HepG2 (cell line): ENCODE measurements at regions not wholly inside any gene's neighbourhood (a gene's known extent, or its start where the extent isn't known, plus 50 kb on each side); places are given as distances from the start of the nearest gene placed in this dataset.

ENCODE experiments used
- ATAC-seq: fragments of 200-7000 bp; cut with Tn5 transposase; 3 replicates; pipeline ENCODE4 v1.9.1; 2020; ENCODE audit warnings: mild to moderate bottlenecking, moderate library complexity
- BruUV-seq: library from RNA; stranded (reverse); fragments of 400-500 nt; replicated peaks from 2 replicates; lab custom pipeline; 2021; lab: Mats Ljungman, UMichigan
- CTCF ChIA-PET: fragments of 300-600 bp; formaldehyde crosslinking; extraction: SDS; loops from one replicate; lab custom pipeline; 2021; ENCODE audit warnings: low total read pairs, inconsistent platforms, low intra/inter-chr PET ratio; lab: Yijun Ruan, JAX
- POLR2A ChIA-PET: fragments of 350-600 bp; sonication (Branson Sonifier 250); formaldehyde crosslinking; loops from one replicate; lab custom pipeline; 2020; ENCODE audit warnings: antibody characterized with exemption, inconsistent platforms; lab: Yijun Ruan, JAX
- DNase-seq: peaks from one replicate; pipeline ENCODE4 v3.0.0-alpha.2; 2015; ENCODE audit warnings: low spot score
- FAIRE-seq: peaks from 3 replicates; lab custom pipeline; 2011; peaks lifted over from hg19 to GRCh38; lab: Jason Lieb, UNC
- H2AFZ ChIP-seq: one replicate; pipeline ENCODE4 v1.6.1; 2011; ENCODE audit warnings: low read length, inconsistent platforms
- H3K27ac ChIP-seq: fragments of 300-600 bp; 3 replicates; pipeline ENCODE4 v1.8.0; 2011; ENCODE audit warnings: mixed run types, mild to moderate bottlenecking, mixed read lengths, low read length, inconsistent platforms; ENCODE audit not compliant: insufficient read depth; ENCODE audit errors: extremely low read length
- H3K27me3 ChIP-seq, 2 experiments: fragments of 200-600 bp in 1 of 2; 2 replicates in 1 of 2; 3 replicates in 1 of 2; pipeline versions ENCODE4 v1.6.0 to v1.8.0; 2011; ENCODE audit warnings: low read length in 2 of 2, mild to moderate bottlenecking in 2 of 2, moderate library complexity in 2 of 2, inconsistent platforms in 1 of 2; ENCODE audit not compliant: insufficient read depth in 2 of 2, control insufficient read depth in 1 of 2
- H3K36me3 ChIP-seq, 2 experiments: fragments of 200-600 bp in 1 of 2; replicated peaks in 1 of 2; 2 replicates in 1 of 2; 3 replicates in 1 of 2; pipeline versions ENCODE4 v1.5.1 to v1.8.0; 2011; ENCODE audit warnings: low read length in 2 of 2, inconsistent platforms in 1 of 2; ENCODE audit not compliant: insufficient read depth in 2 of 2, control insufficient read depth in 1 of 2
- H3K4me1 ChIP-seq: 2 replicates; pipeline ENCODE4 v1.5.1; 2012; ENCODE audit warnings: low read length, inconsistent platforms; ENCODE audit not compliant: insufficient read depth
- H3K4me2 ChIP-seq: 2 replicates; pipeline ENCODE4 v1.6.0; 2011; ENCODE audit warnings: low read depth, low read length, inconsistent platforms
- H3K4me3 ChIP-seq, 3 experiments: fragments of 200-600 bp in 1 of 3; sonication (generic), shearing (Covaris generic) in 1 of 3; replicated peaks in 1 of 3; 2 replicates each; pipeline ENCODE4 v1.5.1; 2011 to 2016; ENCODE audit warnings: low read length in 3 of 3, inconsistent platforms in 2 of 3, low read depth in 2 of 3, mild to moderate bottlenecking in 2 of 3, control low read depth in 1 of 3, mixed read lengths in 1 of 3; ENCODE audit not compliant: insufficient read depth in 1 of 3
- H3K79me2 ChIP-seq: one replicate; pipeline ENCODE4 v1.6.1; 2011; ENCODE audit warnings: low read length, inconsistent platforms; ENCODE audit not compliant: insufficient read depth
- H3K9ac ChIP-seq: 2 replicates; pipeline ENCODE4 v1.6.0; 2011; ENCODE audit warnings: mild to moderate bottlenecking, low read depth, low read length, inconsistent platforms; ENCODE audit not compliant: insufficient read depth
- H3K9me3 ChIP-seq: 2 replicates; pipeline ENCODE4 v1.5.1; 2012; ENCODE audit warnings: mild to moderate bottlenecking, low read length
- H4K20me1 ChIP-seq: 2 replicates; pipeline ENCODE4 v1.6.0; 2011; ENCODE audit warnings: inconsistent platforms, mild to moderate bottlenecking, low read length, moderate library complexity; ENCODE audit not compliant: insufficient read depth
- BHLHE40 ChIP-seq: IDR thresholded peaks from 2 replicates; pipeline ENCODE4 v1.6.1; 2011; ENCODE audit warnings: low read length, improper control_type of control experiment
- EZH2 ChIP-seq: conservative IDR thresholded peaks from 2 replicates; pipeline ENCODE4 v1.6.1; 2012; ENCODE audit warnings: mild to moderate bottlenecking, low read depth, low read length, moderate library complexity
- HMGA1 ChIP-seq: sonication (generic); formaldehyde crosslinking; conservative IDR thresholded peaks from 2 replicates; pipeline ENCODE4 v1.4.0; 2020; ENCODE audit warnings: missing genetic modification reagents
- MXD4 ChIP-seq: IDR thresholded peaks from 2 replicates; pipeline ENCODE4 v1.6.1; 2016; ENCODE audit warnings: mild to moderate bottlenecking, missing biosample characterization, missing genetic modification reagents
- TBP ChIP-seq: sonication (generic); formaldehyde crosslinking; IDR thresholded peaks from 2 replicates; pipeline ENCODE4 v1.5.0; 2020; ENCODE audit warnings: missing genetic modification reagents
- ZFX ChIP-seq: sonication (generic); formaldehyde crosslinking; IDR thresholded peaks from 2 replicates; pipeline ENCODE4 v1.4.0; 2020; ENCODE audit warnings: mild to moderate bottlenecking, low read depth, missing genetic modification reagents, moderate library complexity
- ZNF749 ChIP-seq: sonication (generic); formaldehyde crosslinking; IDR thresholded peaks from 2 replicates; pipeline ENCODE4 v1.8.0; 2022; ENCODE audit warnings: mild to moderate bottlenecking, missing genetic modification reagents, moderate library complexity, borderline replicate concordance
- WGBS: methylation state at CpG from one replicate; pipeline ENCODE4 v1.1.6; 2017; ENCODE audit warnings: low lambda C conversion rate; 5-methylcytosine and 5-hydroxymethylcytosine counted together
- in situ Hi-C: cut with HindIII; loops from 2 replicates; pipeline ENCODE4 v1.10.0; 2017; ENCODE audit warnings: low pct_unique_long_range_greater_than_20kb; ENCODE audit not compliant: extremely low pct_ligation_motif_present
- intact Hi-C: fragments of 100-400 bp; cut with micrococcal nuclease; formaldehyde crosslinking; loops from one replicate; pipeline ENCODE4 v1.10.0; 2022; ENCODE audit not compliant: unreplicated experiment
- TF ChIP-seq, protein P1 (sequence below), 2 experiments: fragments of 450-650 bp in 1 of 2; sonication (generic) in 1 of 2; formaldehyde crosslinking in 1 of 2; IDR thresholded peaks; 2 replicates each; pipeline versions ENCODE4 v1.6.1 to v1.8.0; 2016 to 2022; ENCODE audit warnings: antibody characterized with exemption in 1 of 2, mild to moderate bottlenecking in 1 of 2, missing genetic modification reagents in 1 of 2
- TF ChIP-seq, protein P2 (sequence below): sonication (generic); formaldehyde crosslinking; IDR thresholded peaks from 2 replicates; pipeline ENCODE4 v1.4.0; 2020; ENCODE audit warnings: low read depth, mild to moderate bottlenecking, missing genetic modification reagents
- TF ChIP-seq, protein P3 (sequence below): sonication (generic); formaldehyde crosslinking; IDR thresholded peaks from 2 replicates; pipeline ENCODE4 v1.5.1; 2020; ENCODE audit warnings: mild to moderate bottlenecking, missing genetic modification reagents, borderline replicate concordance

DNA sequence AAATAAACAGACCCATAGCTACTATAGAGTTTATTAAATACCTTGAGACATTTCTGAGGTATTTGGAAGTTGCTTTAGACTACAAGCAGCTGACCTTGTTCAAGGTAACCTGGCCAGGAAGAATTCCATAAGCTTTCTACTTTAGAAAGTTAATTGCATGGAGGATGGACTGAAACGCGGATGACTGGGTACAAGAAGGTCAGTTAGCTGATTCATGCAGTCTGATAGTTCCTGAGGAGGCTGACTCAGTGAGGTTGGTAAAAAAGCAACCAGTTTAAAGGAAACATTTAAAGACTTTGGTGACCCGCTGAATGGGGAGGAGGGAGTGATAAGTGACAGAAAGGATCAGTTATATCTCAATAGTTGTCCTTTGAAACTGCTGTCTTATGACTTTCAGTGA is 670.1 kb upstream of the CDH9 start:
- no peaks in the 10 kb centered on the region for H3K27me3 ChIP-seq
- intact Hi-C loops (no loop called here), in situ Hi-C loops (no loop called here)
- no peaks in the 10 kb centered on the region for H3K79me2 ChIP-seq
- H3K9me3 ChIP-seq: no peaks in the 10 kb centered on the region
- H4K20me1 ChIP-seq: no peaks in the 10 kb centered on the region
- ChIA-PET CTCF (no interaction called here), POLR2A (no interaction called here)
- ATAC-seq (no peak), FAIRE-seq (no peak), DNase-seq (no peak)
- no peak overlapping the region for H2AFZ ChIP-seq
- WGBS: 4% methylated on average over 3 of the region's 3 CpGs
- no peak overlapping the region for H3K4me3 ChIP-seq
- H3K27ac ChIP-seq: no peak overlapping the region
- H3K36me3 ChIP-seq: no peaks in the 10 kb centered on the region
- no peak overlapping the region for H3K9ac ChIP-seq
- BruUV-seq: no TSS peak
- no peaks in the 10 kb centered on the region for H3K4me1 ChIP-seq
- no peak overlapping the region for H3K4me2 ChIP-seq
- TF ChIP-seq HMGA1 (CRISPR knock-in tag): no peak
- TF ChIP-seq, protein P1, sequence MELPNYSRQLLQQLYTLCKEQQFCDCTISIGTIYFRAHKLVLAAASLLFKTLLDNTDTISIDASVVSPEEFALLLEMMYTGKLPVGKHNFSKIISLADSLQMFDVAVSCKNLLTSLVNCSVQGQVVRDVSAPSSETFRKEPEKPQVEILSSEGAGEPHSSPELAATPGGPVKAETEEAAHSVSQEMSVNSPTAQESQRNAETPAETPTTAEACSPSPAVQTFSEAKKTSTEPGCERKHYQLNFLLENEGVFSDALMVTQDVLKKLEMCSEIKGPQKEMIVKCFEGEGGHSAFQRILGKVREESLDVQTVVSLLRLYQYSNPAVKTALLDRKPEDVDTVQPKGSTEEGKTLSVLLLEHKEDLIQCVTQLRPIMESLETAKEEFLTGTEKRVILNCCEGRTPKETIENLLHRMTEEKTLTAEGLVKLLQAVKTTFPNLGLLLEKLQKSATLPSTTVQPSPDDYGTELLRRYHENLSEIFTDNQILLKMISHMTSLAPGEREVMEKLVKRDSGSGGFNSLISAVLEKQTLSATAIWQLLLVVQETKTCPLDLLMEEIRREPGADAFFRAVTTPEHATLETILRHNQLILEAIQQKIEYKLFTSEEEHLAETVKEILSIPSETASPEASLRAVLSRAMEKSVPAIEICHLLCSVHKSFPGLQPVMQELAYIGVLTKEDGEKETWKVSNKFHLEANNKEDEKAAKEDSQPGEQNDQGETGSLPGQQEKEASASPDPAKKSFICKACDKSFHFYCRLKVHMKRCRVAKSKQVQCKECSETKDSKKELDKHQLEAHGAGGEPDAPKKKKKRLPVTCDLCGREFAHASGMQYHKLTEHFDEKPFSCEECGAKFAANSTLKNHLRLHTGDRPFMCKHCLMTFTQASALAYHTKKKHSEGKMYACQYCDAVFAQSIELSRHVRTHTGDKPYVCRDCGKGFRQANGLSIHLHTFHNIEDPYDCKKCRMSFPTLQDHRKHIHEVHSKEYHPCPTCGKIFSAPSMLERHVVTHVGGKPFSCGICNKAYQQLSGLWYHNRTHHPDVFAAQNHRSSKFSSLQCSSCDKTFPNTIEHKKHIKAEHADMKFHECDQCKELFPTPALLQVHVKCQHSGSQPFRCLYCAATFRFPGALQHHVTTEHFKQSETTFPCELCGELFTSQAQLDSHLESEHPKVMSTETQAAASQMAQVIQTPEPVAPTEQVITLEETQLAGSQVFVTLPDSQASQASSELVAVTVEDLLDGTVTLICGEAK (IDR thresholded peaks at IDR 0.05): no peak
- TF ChIP-seq, protein P1 (CRISPR knock-in tag; IDR thresholded peaks at IDR 0.05): no peak
- no peak for TF ChIP-seq ZNF749
- TF ChIP-seq, protein P2, sequence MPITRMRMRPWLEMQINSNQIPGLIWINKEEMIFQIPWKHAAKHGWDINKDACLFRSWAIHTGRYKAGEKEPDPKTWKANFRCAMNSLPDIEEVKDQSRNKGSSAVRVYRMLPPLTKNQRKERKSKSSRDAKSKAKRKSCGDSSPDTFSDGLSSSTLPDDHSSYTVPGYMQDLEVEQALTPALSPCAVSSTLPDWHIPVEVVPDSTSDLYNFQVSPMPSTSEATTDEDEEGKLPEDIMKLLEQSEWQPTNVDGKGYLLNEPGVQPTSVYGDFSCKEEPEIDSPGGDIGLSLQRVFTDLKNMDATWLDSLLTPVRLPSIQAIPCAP (CRISPR knock-in tag): no peak
- TF ChIP-seq TBP: no peak
- TF ChIP-seq BHLHE40: no peak
- TF ChIP-seq, protein P3, sequence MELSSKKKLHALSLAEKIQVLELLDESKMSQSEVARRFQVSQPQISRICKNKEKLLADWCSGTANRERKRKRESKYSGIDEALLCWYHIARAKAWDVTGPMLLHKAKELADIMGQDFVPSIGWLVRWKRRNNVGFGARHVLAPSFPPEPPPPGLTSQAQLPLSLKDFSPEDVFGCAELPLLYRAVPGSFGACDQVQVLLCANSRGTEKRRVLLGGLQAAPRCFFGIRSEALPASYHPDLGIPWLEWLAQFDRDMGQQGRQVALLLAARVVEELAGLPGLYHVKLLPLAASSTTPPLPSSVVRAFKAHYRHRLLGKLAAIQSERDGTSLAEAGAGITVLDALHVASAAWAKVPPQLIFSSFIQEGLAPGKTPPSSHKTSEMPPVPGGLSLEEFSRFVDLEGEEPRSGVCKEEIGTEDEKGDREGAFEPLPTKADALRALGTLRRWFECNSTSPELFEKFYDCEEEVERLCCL (CRISPR knock-in tag): no peak
- no peak for TF ChIP-seq EZH2
- TF ChIP-seq MXD4: no peak
- no peak for TF ChIP-seq ZFX (CRISPR knock-in tag)
